GM12873 (cell line): ENCODE measurements at regions not wholly inside any gene's neighbourhood (a gene's known extent, or its start where the extent isn't known, plus 50 kb on each side); places are given as distances from the start of the nearest gene placed in this dataset.

Source experiments
- TF ChIP-seq, protein P1 (sequence below): IDR thresholded peaks from 2 replicates; pipeline ENCODE4 v1.5.1; 2012; ENCODE audit warnings: low read depth, mild to moderate bottlenecking, moderate library complexity, low read length, control low read depth; ENCODE audit not compliant: insufficient read depth; ENCODE audit errors: missing control alignments

DNA sequence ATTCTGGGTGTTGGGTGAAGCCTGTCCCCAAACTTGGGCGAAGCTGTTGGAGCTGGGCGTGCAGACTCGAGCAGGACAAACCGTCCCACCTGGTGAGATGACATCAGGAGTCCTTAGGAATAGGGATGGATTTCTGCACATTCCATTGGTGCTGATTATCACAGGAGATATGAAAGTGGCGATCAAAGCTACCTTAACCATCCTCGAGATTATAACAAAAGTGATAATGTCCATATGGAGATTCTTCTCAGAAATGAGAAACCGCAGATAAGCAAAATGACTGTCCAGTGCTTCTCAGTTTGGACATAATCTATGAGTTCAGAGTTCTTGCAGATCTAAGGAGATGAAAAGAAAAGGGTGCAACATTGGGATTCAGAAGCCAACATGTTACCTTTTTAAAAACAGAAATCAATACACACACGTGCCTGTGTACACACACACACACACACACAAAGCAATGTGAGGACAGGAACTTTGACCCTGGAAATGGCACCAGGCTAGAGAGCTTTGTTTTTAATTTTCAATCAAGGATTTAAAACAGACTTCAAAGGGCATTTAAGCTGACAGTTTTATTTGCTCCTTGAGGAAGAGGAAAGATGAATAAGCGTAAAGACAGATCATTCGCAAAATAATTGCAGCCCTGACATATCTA is 165.4 kb downstream of the CD83 start:
- TF ChIP-seq, protein P1, sequence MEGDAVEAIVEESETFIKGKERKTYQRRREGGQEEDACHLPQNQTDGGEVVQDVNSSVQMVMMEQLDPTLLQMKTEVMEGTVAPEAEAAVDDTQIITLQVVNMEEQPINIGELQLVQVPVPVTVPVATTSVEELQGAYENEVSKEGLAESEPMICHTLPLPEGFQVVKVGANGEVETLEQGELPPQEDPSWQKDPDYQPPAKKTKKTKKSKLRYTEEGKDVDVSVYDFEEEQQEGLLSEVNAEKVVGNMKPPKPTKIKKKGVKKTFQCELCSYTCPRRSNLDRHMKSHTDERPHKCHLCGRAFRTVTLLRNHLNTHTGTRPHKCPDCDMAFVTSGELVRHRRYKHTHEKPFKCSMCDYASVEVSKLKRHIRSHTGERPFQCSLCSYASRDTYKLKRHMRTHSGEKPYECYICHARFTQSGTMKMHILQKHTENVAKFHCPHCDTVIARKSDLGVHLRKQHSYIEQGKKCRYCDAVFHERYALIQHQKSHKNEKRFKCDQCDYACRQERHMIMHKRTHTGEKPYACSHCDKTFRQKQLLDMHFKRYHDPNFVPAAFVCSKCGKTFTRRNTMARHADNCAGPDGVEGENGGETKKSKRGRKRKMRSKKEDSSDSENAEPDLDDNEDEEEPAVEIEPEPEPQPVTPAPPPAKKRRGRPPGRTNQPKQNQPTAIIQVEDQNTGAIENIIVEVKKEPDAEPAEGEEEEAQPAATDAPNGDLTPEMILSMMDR: no peak

- TF ChIP-seq, protein P1: no peak
These were observed 166.1 kb downstream of the CD83 start for GRCh38 chr6:14283600-14284235.

DNA sequence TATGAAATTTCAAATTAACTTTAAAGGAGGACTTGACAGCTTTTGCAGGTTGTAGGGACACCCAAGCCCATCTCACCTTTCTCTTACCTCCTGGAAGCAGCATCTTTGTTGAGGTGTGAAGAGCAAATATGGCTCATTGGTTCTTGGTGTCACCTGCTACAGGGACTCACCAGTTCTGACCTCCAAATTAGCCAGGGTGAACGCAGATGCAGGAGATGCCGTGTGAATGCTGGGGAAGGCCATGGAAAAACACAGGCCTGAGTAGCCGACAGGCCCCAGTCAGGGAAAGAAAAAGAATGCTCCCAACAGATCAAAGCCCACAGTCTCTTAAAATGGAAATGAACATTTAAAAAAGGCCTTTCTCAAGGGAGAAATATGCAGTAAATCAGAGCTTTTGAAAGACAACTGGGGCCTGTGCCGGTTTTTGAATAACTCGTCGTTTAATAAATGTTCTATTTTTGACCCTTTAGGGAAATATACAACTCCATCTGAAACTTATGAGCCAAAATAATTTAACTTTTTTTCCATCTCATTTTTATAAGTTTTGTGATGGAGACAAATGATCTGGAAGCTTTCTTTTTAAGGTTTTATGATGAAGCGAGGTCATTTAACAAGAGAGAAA is 167.5 kb downstream of the CD83 start:
- TF ChIP-seq, protein P1: no peak

- TF ChIP-seq, protein P1: no peak
These were observed 168.6 kb downstream of the CD83 start for GRCh38 chr6:14286144-14286543.

DNA sequence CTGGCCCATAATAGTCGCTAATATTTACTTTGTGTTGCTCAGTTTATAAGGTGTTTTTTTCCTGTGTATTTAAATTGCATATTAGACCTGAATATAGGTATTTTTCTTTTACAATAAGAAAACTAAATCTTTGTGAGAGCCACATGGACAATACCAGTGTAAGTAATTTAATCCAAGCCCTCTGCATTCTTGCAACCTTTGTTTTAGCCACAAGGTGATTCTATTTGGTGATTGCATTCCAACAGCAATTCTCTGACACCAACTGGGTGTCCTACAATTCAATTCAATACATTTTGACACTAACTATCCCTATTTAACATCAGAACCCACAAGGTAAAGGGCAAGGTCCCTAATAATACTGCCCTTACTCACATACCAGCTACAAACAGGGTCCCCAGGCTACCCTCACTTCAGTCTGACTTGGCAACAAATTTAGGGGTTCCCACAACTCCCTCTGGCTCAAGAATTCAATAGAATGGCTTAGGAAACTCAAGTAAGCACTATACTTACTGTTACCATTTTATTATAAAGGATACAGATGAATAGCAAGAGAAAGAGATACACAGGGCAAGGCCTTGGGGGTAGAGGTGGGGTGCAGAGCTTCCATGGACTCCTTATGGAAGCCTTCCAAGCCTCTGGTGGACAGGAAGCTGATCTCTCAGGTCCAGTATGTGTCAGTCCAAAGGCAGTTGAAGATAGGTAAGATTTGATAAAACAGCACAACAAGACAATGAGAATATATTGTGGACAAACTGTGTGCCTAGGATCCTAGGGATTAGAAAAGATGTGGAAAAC is 169.3 kb downstream of the CD83 start:
- TF ChIP-seq, protein P1: no peak

- TF ChIP-seq, protein P1: no peak
These were observed 170.1 kb downstream of the CD83 start for GRCh38 chr6:14287707-14288106.

- TF ChIP-seq, protein P1: no peak
These were observed 171.3 kb downstream of the CD83 start for GRCh38 chr6:14288910-14289309.
